H1 (cell line): ENCODE measurements at regions not wholly inside any gene's neighbourhood (a gene's known extent, or its start where the extent isn't known, plus 50 kb on each side); places are given as distances from the start of the nearest gene placed in this dataset.

Source experiments
- CTCF ChIA-PET: fragments of 300-600 bp; sonication (Branson Sonifier 250); formaldehyde crosslinking; loops from one replicate; lab custom pipeline; 2021; ENCODE audit not compliant: partially characterized antibody; lab: Charles Lee
- POLR2A ChIA-PET: fragments of 300-600 bp; sonication (Branson Sonifier 250); formaldehyde crosslinking; loops from one replicate; lab custom pipeline; 2021; ENCODE audit warnings: inconsistent platforms; ENCODE audit not compliant: partially characterized antibody; lab: Charles Lee
- DNase-seq, 2 experiments: peaks; one replicate each; pipeline versions ENCODE4 v3.0.0 to v3.0.0-alpha.2; 2010 to 2022; ENCODE audit warnings: low spot score in 2 of 2, low read depth in 1 of 2, mixed read lengths in 1 of 2
- FAIRE-seq: peaks from 2 replicates; lab custom pipeline; 2011; peaks lifted over from hg19 to GRCh38; lab: Jason Lieb, UNC
- H2AFZ ChIP-seq: 2 replicates; pipeline ENCODE4 v1.8.1; 2012; ENCODE audit warnings: low read length, inconsistent platforms
- H2AK5ac ChIP-seq: 2 replicates; pipeline ENCODE4 v1.6.1; 2013; ENCODE audit warnings: low read depth, low read length
- H2BK120ac ChIP-seq: replicated peaks from 2 replicates; pipeline ENCODE3; 2013; ENCODE audit warnings: low read depth, low read length, inconsistent platforms
- H2BK12ac ChIP-seq: 2 replicates; pipeline ENCODE4 v1.6.1; 2013; ENCODE audit warnings: low read depth, low read length
- H2BK15ac ChIP-seq: 2 replicates; pipeline ENCODE4 v1.6.1; 2013; ENCODE audit warnings: low read length
- H2BK20ac ChIP-seq: 2 replicates; pipeline ENCODE4 v1.6.1; 2013; ENCODE audit warnings: low read length
- H2BK5ac ChIP-seq: 2 replicates; pipeline ENCODE4 v1.6.1; 2013; ENCODE audit warnings: low read depth, low read length
- H3K14ac ChIP-seq: 2 replicates; pipeline ENCODE4 v1.6.1; 2013; ENCODE audit warnings: inconsistent platforms; ENCODE audit not compliant: insufficient read length
- H3K18ac ChIP-seq: 2 replicates; pipeline ENCODE4 v1.6.1; 2013; ENCODE audit warnings: low read length; ENCODE audit errors: extremely low read depth
- H3K23ac ChIP-seq: 2 replicates; pipeline ENCODE4 v1.6.1; 2013; ENCODE audit warnings: inconsistent platforms; ENCODE audit not compliant: insufficient read length
- H3K23me2 ChIP-seq: 2 replicates; pipeline ENCODE4 v1.6.1; 2013; ENCODE audit warnings: low read depth, low read length
- H3K27ac ChIP-seq: 2 replicates; pipeline ENCODE4 v1.6.1; 2011; ENCODE audit warnings: low read depth, low read length, inconsistent platforms
- H3K27me3 ChIP-seq, 4 experiments: replicated peaks in 1 of 4; 1 replicate in 1 of 4; 2 replicates in 3 of 4; pipeline versions ENCODE4 v1.6.1 to v1.8.1; 2011 to 2013; ENCODE audit warnings: low read length in 3 of 4, mild to moderate bottlenecking in 3 of 4, inconsistent platforms in 2 of 4, mixed read lengths in 2 of 4, moderate library complexity in 1 of 4; ENCODE audit not compliant: control insufficient read depth in 3 of 4, insufficient read depth in 3 of 4; ENCODE audit errors: extremely low read depth in 1 of 4
- H3K36me3 ChIP-seq, 4 experiments: 2 replicates each; pipeline versions ENCODE4 v1.6.1 to v1.8.1; 2011 to 2013; ENCODE audit warnings: mild to moderate bottlenecking in 4 of 4, low read length in 3 of 4, moderate library complexity in 2 of 4, control low read depth in 1 of 4, inconsistent platforms in 1 of 4; ENCODE audit not compliant: insufficient read depth in 4 of 4, control insufficient read depth in 2 of 4
- H3K4ac ChIP-seq: replicated peaks from 2 replicates; pipeline ENCODE3; 2013; ENCODE audit warnings: low read length, low read depth, mixed read lengths, inconsistent platforms; ENCODE audit not compliant: insufficient read length
- H3K4me1 ChIP-seq, 4 experiments: replicated peaks in 1 of 4; 1 replicate in 1 of 4; 2 replicates in 3 of 4; pipeline versions ENCODE4 v1.6.1 to v1.8.1; 2011 to 2013; ENCODE audit warnings: low read length in 3 of 4, inconsistent platforms in 2 of 4, mixed read lengths in 1 of 4; ENCODE audit not compliant: insufficient read depth in 4 of 4, control insufficient read depth in 3 of 4
- H3K4me2 ChIP-seq, 2 experiments: 2 replicates each; pipeline versions ENCODE4 v1.6.1 to v1.8.1; 2011 to 2013; ENCODE audit warnings: low read depth in 2 of 2, low read length in 2 of 2, control low read depth in 1 of 2, inconsistent platforms in 1 of 2, mild to moderate bottlenecking in 1 of 2; ENCODE audit not compliant: insufficient read depth in 1 of 2
- H3K4me3 ChIP-seq, 4 experiments: fragments of 200-600, 300-600 bp in 1 of 4; sonication (generic), shearing (Covaris generic), sonication (Bioruptor Twin) in 1 of 4; 2 replicates each; pipeline versions ENCODE4 v1.5.1 to v1.8.1; 2011 to 2016; ENCODE audit warnings: low read length in 4 of 4, low read depth in 3 of 4, control low read depth in 2 of 4, inconsistent platforms in 2 of 4, mild to moderate bottlenecking in 2 of 4, mixed read lengths in 1 of 4, moderate library complexity in 1 of 4; ENCODE audit not compliant: insufficient read depth in 2 of 4; ENCODE audit errors: extremely low read depth in 1 of 4
- H3K56ac ChIP-seq: replicated peaks from 2 replicates; pipeline ENCODE3; 2013; ENCODE audit warnings: low read depth, mild to moderate bottlenecking, mixed read lengths, low read length, inconsistent platforms; ENCODE audit not compliant: insufficient read length
- H3K79me1 ChIP-seq: 2 replicates; pipeline ENCODE4 v1.6.1; 2013; ENCODE audit warnings: low read depth, low read length, control low read depth
- H3K79me2 ChIP-seq, 2 experiments: 2 replicates each; pipeline versions ENCODE4 v1.6.1 to v1.8.1; 2012 to 2013; ENCODE audit warnings: low read length in 2 of 2, mild to moderate bottlenecking in 2 of 2, inconsistent platforms in 1 of 2; ENCODE audit not compliant: insufficient read depth in 2 of 2, control insufficient read depth in 1 of 2
- H3K9ac ChIP-seq, 4 experiments: replicated peaks in 1 of 4; 1 replicate in 1 of 4; 2 replicates in 3 of 4; pipeline versions ENCODE4 v1.6.1 to v1.8.1; 2011 to 2013; ENCODE audit warnings: low read depth in 3 of 4, low read length in 3 of 4, control low read depth in 2 of 4, mild to moderate bottlenecking in 2 of 4, moderate library complexity in 2 of 4, inconsistent platforms in 1 of 4; ENCODE audit errors: extremely low read depth in 1 of 4
- H3K9me3 ChIP-seq, 2 experiments: 2 replicates each; pipeline versions ENCODE4 v1.6.1 to v1.8.1; 2012 to 2013; ENCODE audit warnings: mild to moderate bottlenecking in 2 of 2, moderate library complexity in 2 of 2, control low read depth in 1 of 2, inconsistent platforms in 1 of 2, low read depth in 1 of 2, low read length in 1 of 2, mixed read lengths in 1 of 2; ENCODE audit not compliant: insufficient read depth in 2 of 2
- H4K20me1 ChIP-seq, 2 experiments: replicated peaks in 1 of 2; 2 replicates each; pipeline versions ENCODE3 to v1.8.1; 2011 to 2013; ENCODE audit warnings: inconsistent platforms in 2 of 2, low read length in 2 of 2, mild to moderate bottlenecking in 1 of 2; ENCODE audit not compliant: insufficient read depth in 2 of 2, control insufficient read depth in 1 of 2
- H4K5ac ChIP-seq: 2 replicates; pipeline ENCODE4 v1.6.1; 2013; ENCODE audit warnings: low read length, low read depth, mixed read lengths, inconsistent platforms; ENCODE audit not compliant: insufficient read length
- H4K8ac ChIP-seq: 2 replicates; pipeline ENCODE4 v1.8.0; 2013; ENCODE audit warnings: mild to moderate bottlenecking, moderate library complexity, low read length, inconsistent platforms; ENCODE audit not compliant: insufficient read depth; ENCODE audit errors: extremely low read depth
- H4K91ac ChIP-seq: replicated peaks from 2 replicates; pipeline ENCODE3; 2013; ENCODE audit warnings: low read length, mixed read lengths, inconsistent platforms; ENCODE audit not compliant: insufficient read length
- BACH1 ChIP-seq: IDR thresholded peaks from 2 replicates; pipeline ENCODE4 v1.6.1; 2012; ENCODE audit warnings: low read length, improper control_type of control experiment
- BCL11A ChIP-seq, 2 experiments: IDR thresholded peaks; one replicate each; pipeline ENCODE4 v1.6.1; 2011; ENCODE audit warnings: low read depth in 2 of 2, low read length in 2 of 2, mild to moderate bottlenecking in 2 of 2
- BRCA1 ChIP-seq: IDR thresholded peaks from 2 replicates; pipeline ENCODE4 v1.6.1; 2012; ENCODE audit warnings: low read depth, low read length, improper control_type of control experiment
- CHD2 ChIP-seq: IDR thresholded peaks from 2 replicates; pipeline ENCODE4 v1.6.1; 2012; ENCODE audit warnings: low read length, improper control_type of control experiment
- POLR2AphosphoS5 ChIP-seq: IDR thresholded peaks from 2 replicates; pipeline ENCODE4 v1.6.1; 2011; ENCODE audit warnings: low read depth, low read length
- RBBP5 ChIP-seq: IDR thresholded peaks from 2 replicates; pipeline ENCODE4 v1.7.1; 2012; ENCODE audit warnings: low read depth, mild to moderate bottlenecking, inconsistent platforms, low read length, moderate library complexity, borderline replicate concordance
- SIX5 ChIP-seq: IDR thresholded peaks from 2 replicates; pipeline ENCODE4 v1.6.1; 2011; ENCODE audit warnings: mild to moderate bottlenecking, low read depth, low read length
- SP2 ChIP-seq: IDR thresholded peaks from 2 replicates; pipeline ENCODE4 v1.6.1; 2012; ENCODE audit warnings: mild to moderate bottlenecking, low read length, inconsistent platforms
- SRF ChIP-seq: IDR thresholded peaks from 2 replicates; pipeline ENCODE4 v1.6.1; 2011; ENCODE audit warnings: mild to moderate bottlenecking, low read depth, low read length, moderate library complexity
- TAF1 ChIP-seq: IDR thresholded peaks from 2 replicates; pipeline ENCODE4 v1.6.1; 2011; ENCODE audit warnings: mild to moderate bottlenecking, low read depth, low read length
- TEAD4 ChIP-seq: IDR thresholded peaks from 2 replicates; pipeline ENCODE4 v1.6.1; 2012; ENCODE audit warnings: low read depth, low read length, inconsistent platforms, mixed read lengths
- ZNF274 ChIP-seq: IDR thresholded peaks from 2 replicates; pipeline ENCODE4 v1.7.0; 2012; ENCODE audit warnings: low read length, borderline replicate concordance; ENCODE audit errors: extremely low read depth
- WGBS, 2 experiments: shearing (Covaris generic) in 1 of 2; methylation state at CpG; one replicate each; pipeline versions ENCODE4 v1.1.6 to v1.1.7; 2013 to 2015; ENCODE audit warnings: low lambda C conversion rate in 2 of 2, mixed read lengths in 2 of 2, inconsistent platforms in 1 of 2, low coverage in 1 of 2, missing lambda C conversion rate in 1 of 2; ENCODE audit not compliant: insufficient replicate concordance in 2 of 2, insufficient coverage in 1 of 2, insufficient read length in 1 of 2; ENCODE audit errors: extremely low coverage in 1 of 2, missing lambda C conversion rate in 1 of 2; 5-methylcytosine and 5-hydroxymethylcytosine counted together
- TF ChIP-seq, protein P1 (sequence below): IDR thresholded peaks from 2 replicates; pipeline ENCODE4 v1.6.1; 2012; ENCODE audit warnings: low read length, inconsistent platforms
- TF ChIP-seq, protein P2 (sequence below): IDR thresholded peaks from 2 replicates; pipeline ENCODE4 v1.6.1; 2011; ENCODE audit warnings: low read depth, mild to moderate bottlenecking, low read length; ENCODE audit not compliant: insufficient read depth

DNA sequence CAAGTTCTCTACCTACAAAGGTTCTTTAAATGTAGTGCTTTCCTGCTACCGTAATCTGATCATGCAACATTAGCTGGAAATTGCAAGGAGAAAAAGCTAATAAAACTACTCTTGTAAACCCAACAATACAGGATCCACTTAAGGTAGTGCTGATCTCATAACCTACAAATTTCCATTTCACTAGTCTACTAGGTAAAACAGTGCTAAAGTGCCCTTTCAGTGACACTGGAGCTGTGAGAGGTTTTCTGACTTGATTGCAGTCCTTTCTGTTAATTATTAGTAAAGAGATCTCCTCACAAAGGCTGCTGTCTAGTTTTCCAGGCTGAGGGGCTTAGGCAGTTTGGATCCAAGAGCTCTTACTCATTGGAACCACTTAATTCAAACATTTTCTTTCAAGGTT, 1118.7 kb downstream of the SH3BGRL start:
- Histone ChIP-seq H2BK12ac (no peak overlapping the region), H3K79me2 (no peaks in the 10 kb centered on the region), H4K8ac (no peak overlapping the region), H4K5ac (no peak overlapping the region), H2BK120ac (no peak overlapping the region), H3K4me3 (no peak overlapping the region), H4K20me1 (no peaks in the 10 kb centered on the region), H3K79me1 (no peaks in the 10 kb centered on the region), H3K4ac (no peak overlapping the region), H3K27ac (no peak overlapping the region), H3K56ac (no peak overlapping the region), H3K23me2 (no peaks in the 10 kb centered on the region), H2BK20ac (no peak overlapping the region), H3K23ac (no peak overlapping the region), H2AK5ac (no peak overlapping the region), H3K4me2 (no peak overlapping the region), H3K4me1 (peaks cover 0 to 4% (median 0%) of the 10 kb centered on the region in 4 experiments; a peak in 1 of 7 replicates), H3K18ac (no peak overlapping the region), H4K91ac (no peak overlapping the region), H3K9ac (no peak overlapping the region), H2BK15ac (no peak overlapping the region), H3K27me3 (no peaks in the 10 kb centered on the region), H3K36me3 (no peaks in the 10 kb centered on the region), H2AFZ (peak overlapping the region; percentile 53; the same call in 1 of the 2 replicates), H3K14ac (no peak overlapping the region), H2BK5ac (no peak overlapping the region), H3K9me3 (no peaks in the 10 kb centered on the region)
- FAIRE-seq (no peak), DNase-seq (no peak)
- POLR2A ChIA-PET = no interaction called here
- WGBS, 2 experiments = 82% methylated on average over 1 of the region's 1 CpG; no CpG with 5 or more reads in 1 of the 2 experiments
- CTCF ChIA-PET = no interaction called here
- TF ChIP-seq BCL11A (IDR thresholded peaks at IDR 0.05; ENCODE audit: low read depth in 2 of 2, low read length in 2 of 2) (no peak), CHD2 (no peak), SIX5 (no peak), BACH1 (no peak), BRCA1 (no peak), RBBP5 (no peak), SP2 (no peak), ZNF274 (no peak), SRF (no peak), TAF1 (no peak), POLR2AphosphoS5 (no peak), TEAD4 (no peak)
- TF ChIP-seq, protein P1, sequence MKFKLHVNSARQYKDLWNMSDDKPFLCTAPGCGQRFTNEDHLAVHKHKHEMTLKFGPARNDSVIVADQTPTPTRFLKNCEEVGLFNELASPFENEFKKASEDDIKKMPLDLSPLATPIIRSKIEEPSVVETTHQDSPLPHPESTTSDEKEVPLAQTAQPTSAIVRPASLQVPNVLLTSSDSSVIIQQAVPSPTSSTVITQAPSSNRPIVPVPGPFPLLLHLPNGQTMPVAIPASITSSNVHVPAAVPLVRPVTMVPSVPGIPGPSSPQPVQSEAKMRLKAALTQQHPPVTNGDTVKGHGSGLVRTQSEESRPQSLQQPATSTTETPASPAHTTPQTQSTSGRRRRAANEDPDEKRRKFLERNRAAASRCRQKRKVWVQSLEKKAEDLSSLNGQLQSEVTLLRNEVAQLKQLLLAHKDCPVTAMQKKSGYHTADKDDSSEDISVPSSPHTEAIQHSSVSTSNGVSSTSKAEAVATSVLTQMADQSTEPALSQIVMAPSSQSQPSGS = no peak
- TF ChIP-seq, protein P2, sequence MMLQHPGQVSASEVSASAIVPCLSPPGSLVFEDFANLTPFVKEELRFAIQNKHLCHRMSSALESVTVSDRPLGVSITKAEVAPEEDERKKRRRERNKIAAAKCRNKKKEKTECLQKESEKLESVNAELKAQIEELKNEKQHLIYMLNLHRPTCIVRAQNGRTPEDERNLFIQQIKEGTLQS = no peak
